ENCODE measurements at regions not wholly inside any gene's neighbourhood (a gene's known extent, or its start where the extent isn't known, plus 50 kb on each side); places are given as distances from the start of the nearest gene placed in this dataset.

GRCh38 chr1:177355575-177355974 lies 184.8 kb downstream of the BRINP2 start:
- TF ChIP-seq CTCF (IDR thresholded peaks at IDR 0.05) = no peak
- TF ChIP-seq POLR2A (IDR thresholded peaks at IDR 0.05) = no peak
- no peak for TF ChIP-seq POLR2AphosphoS5 (IDR thresholded peaks at IDR 0.05)

Data from breast epithelium (tissue), 3 donors.